K562 (cell line): ENCODE measurements at regions not wholly inside any gene's neighbourhood (a gene's known extent, or its start where the extent isn't known, plus 50 kb on each side); places are given as distances from the start of the nearest gene placed in this dataset.

ENCODE experiments used
- ARNT ChIP-seq, 2 experiments: fragments of 450-650 bp; IDR thresholded peaks; 2 replicates each; pipeline ENCODE4 v1.6.1; 2016; ENCODE audit warnings: mild to moderate bottlenecking in 1 of 2
- EP300 ChIP-seq: IDR thresholded peaks from 2 replicates; pipeline ENCODE4 v1.6.1; 2012; ENCODE audit warnings: low read length, improper control_type of control experiment
- FOXK2 ChIP-seq, 2 experiments: fragments of 450-650 bp; IDR thresholded peaks in 1 of 2; conservative IDR thresholded peaks in 1 of 2; 2 replicates each; pipeline ENCODE4 v1.6.1; 2016; ENCODE audit warnings: low read depth in 2 of 2, mild to moderate bottlenecking in 1 of 2
- HMG20A ChIP-seq: fragments of 450-650 bp; formaldehyde crosslinking; conservative IDR thresholded peaks from 2 replicates; pipeline ENCODE4 v1.4.0; 2020; ENCODE audit warnings: mild to moderate bottlenecking, mixed read lengths
- TF ChIP-seq, protein P1 (sequence below): fragments of 250-450 bp; sonication (Bioruptor Pico); IDR thresholded peaks from 2 replicates; pipeline ENCODE4 v1.5.0; 2020; ENCODE audit warnings: mild to moderate bottlenecking, borderline replicate concordance

DNA sequence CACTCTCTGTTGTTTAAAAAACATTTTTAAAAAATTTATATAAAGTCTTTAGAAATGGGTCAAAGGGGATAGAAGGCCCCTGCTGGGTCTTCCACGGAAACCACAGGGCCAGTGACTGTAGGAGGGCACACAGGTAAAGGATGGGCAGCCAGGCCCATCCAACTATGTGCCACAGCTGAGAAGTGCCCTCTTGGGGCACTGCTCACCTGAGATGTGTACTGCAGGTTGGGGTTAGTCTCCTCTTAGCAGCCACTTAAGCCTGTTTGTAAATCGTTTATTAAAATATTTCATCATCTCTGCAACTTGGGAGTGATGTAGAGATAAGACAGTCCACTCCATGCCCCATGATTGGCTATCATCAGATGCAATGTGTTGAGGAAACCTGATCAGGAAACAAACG is 222.4 kb downstream of the DIRAS2 start:
- TF ChIP-seq HMG20A (CRISPR knock-in tag) (no peak), ARNT (IDR thresholded peaks at IDR 0.05) (no peak), FOXK2 (conservative IDR thresholded peaks at IDR 0.05 in 1 of 2, IDR thresholded peaks at IDR 0.05 in 1 of 2; ENCODE audit: low read depth in 2 of 2) (no peak), EP300 (no peak)
- TF ChIP-seq, protein P1, sequence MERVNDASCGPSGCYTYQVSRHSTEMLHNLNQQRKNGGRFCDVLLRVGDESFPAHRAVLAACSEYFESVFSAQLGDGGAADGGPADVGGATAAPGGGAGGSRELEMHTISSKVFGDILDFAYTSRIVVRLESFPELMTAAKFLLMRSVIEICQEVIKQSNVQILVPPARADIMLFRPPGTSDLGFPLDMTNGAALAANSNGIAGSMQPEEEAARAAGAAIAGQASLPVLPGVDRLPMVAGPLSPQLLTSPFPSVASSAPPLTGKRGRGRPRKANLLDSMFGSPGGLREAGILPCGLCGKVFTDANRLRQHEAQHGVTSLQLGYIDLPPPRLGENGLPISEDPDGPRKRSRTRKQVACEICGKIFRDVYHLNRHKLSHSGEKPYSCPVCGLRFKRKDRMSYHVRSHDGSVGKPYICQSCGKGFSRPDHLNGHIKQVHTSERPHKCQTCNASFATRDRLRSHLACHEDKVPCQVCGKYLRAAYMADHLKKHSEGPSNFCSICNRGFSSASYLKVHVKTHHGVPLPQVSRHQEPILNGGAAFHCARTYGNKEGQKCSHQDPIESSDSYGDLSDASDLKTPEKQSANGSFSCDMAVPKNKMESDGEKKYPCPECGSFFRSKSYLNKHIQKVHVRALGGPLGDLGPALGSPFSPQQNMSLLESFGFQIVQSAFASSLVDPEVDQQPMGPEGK (CRISPR knock-in tag): no peak
